ENCODE measurements at regions not wholly inside any gene's neighbourhood (a gene's known extent, or its start where the extent isn't known, plus 50 kb on each side); places are given as distances from the start of the nearest gene placed in this dataset.

GRCh38 chr6:140485740-140486449 is 1111.4 kb upstream of the CITED2 start:
- TF ChIP-seq CTCF (IDR thresholded peaks at IDR 0.05; ENCODE audit: low read depth, low read length) (no peak), POLR2A (IDR thresholded peaks at IDR 0.05; ENCODE audit: extremely low read depth, insufficient read length) (no peak)
